PC-3 (cell line): ENCODE measurements at regions not wholly inside any gene's neighbourhood (a gene's known extent, or its start where the extent isn't known, plus 50 kb on each side); places are given as distances from the start of the nearest gene placed in this dataset.
"Not testable (repeated sequence)": the region's sequence is repeated elsewhere in the genome, so short reads cannot be mapped to it uniquely, and the experiment has no call there.

ENCODE experiments used
- ATAC-seq: fragments of 200-7000 bp; cut with Tn5 transposase; 2 replicates; pipeline ENCODE4 v1.9.1; 2020; ENCODE audit warnings: mild to moderate bottlenecking, moderate library complexity
- BruUV-seq: library from RNA; stranded (reverse); fragments of 400-500 nt; replicated peaks from 2 replicates; lab custom pipeline; 2021; lab: Mats Ljungman, UMichigan
- CTCF ChIA-PET: fragments of 300-600 bp; sonication (Branson Sonifier 250); formaldehyde crosslinking; loops from one replicate; lab custom pipeline; 2022; ENCODE audit warnings: antibody characterized with exemption; lab: Charles Lee
- POLR2A ChIA-PET: fragments of 300-600 bp; sonication (Branson Sonifier 250); formaldehyde crosslinking; loops from one replicate; lab custom pipeline; 2022; ENCODE audit warnings: antibody characterized with exemption; ENCODE audit not compliant: unreplicated experiment; lab: Charles Lee
- DNase-seq: peaks from one replicate; pipeline ENCODE4 v3.0.0-alpha.2; 2015
- H2AFZ ChIP-seq: fragments of 300-600 bp; sonication (generic); 2 replicates; pipeline ENCODE4 v1.6.0; 2016; ENCODE audit warnings: antibody characterized with exemption, low read length
- H3F3A ChIP-seq: fragments of 300-600 bp; sonication (generic); one replicate; pipeline ENCODE4 v1.6.0; 2017; ENCODE audit warnings: antibody characterized with exemption, low read length, control low read depth, mild to moderate bottlenecking; ENCODE audit not compliant: unreplicated experiment
- H3K27ac ChIP-seq: fragments of 300-600 bp; sonication (generic); 2 replicates; pipeline ENCODE4 v1.5.1; 2016; ENCODE audit warnings: mild to moderate bottlenecking, low read length
- H3K27me3 ChIP-seq: fragments of 300-600 bp; sonication (generic); 2 replicates; pipeline ENCODE4 v1.6.1; 2016; ENCODE audit warnings: low read length, mixed read lengths
- H3K36me3 ChIP-seq: fragments of 300-600 bp; sonication (generic); 2 replicates; pipeline ENCODE4 v1.6.1; 2016; ENCODE audit warnings: low read depth, mixed run types, low read length, mixed read lengths
- H3K4me1 ChIP-seq: fragments of 300-600 bp; sonication (generic); 2 replicates; pipeline ENCODE4 v1.5.1; 2016; ENCODE audit warnings: low read length; ENCODE audit not compliant: insufficient read depth
- H3K4me2 ChIP-seq: fragments of 300-600 bp; sonication (generic); 2 replicates; pipeline ENCODE4 v1.6.0; 2016; ENCODE audit warnings: low read length
- H3K4me3 ChIP-seq: fragments of 300-600 bp; sonication (generic); 2 replicates; pipeline ENCODE4 v1.5.1; 2016; ENCODE audit warnings: mild to moderate bottlenecking, low read length, mixed read lengths
- H3K79me2 ChIP-seq: fragments of 300-600 bp; sonication (generic); 2 replicates; pipeline ENCODE4 v1.6.1; 2017; ENCODE audit warnings: low read length, mixed read lengths
- H3K9ac ChIP-seq: fragments of 300-600 bp; sonication (generic); 2 replicates; pipeline ENCODE4 v1.6.0; 2016; ENCODE audit warnings: mild to moderate bottlenecking, low read length
- H3K9me2 ChIP-seq: fragments of 300-600 bp; sonication (generic); replicated peaks from 2 replicates; pipeline ENCODE4 v1.6.1; 2016; ENCODE audit warnings: mixed run types, low read length, mixed read lengths
- H3K9me3 ChIP-seq: fragments of 300-600 bp; sonication (generic); 2 replicates; pipeline ENCODE4 v1.6.1; 2016; ENCODE audit warnings: low read length, mixed read lengths
- H4K20me1 ChIP-seq: fragments of 300-600 bp; sonication (generic); 2 replicates; pipeline ENCODE4 v1.6.1; 2016; ENCODE audit warnings: low read length, mixed read lengths
- EZH2 ChIP-seq: fragments of 300-600 bp; sonication (generic); IDR thresholded peaks from one replicate; pipeline ENCODE4 v1.6.1; 2017; ENCODE audit warnings: antibody characterized with exemption, mild to moderate bottlenecking, low read length; ENCODE audit not compliant: unreplicated experiment
- EZH2phosphoT487 ChIP-seq: fragments of 300-600 bp; sonication (generic); IDR thresholded peaks from 2 replicates; pipeline ENCODE4 v1.6.1; 2018; ENCODE audit warnings: mild to moderate bottlenecking, antibody characterized with exemption, low read length, borderline replicate concordance
- intact Hi-C: fragments of 100-400 bp; cut with micrococcal nuclease; formaldehyde crosslinking; loops from 2 replicates; pipeline ENCODE4 v1.9.0; 2023
- TF ChIP-seq, protein P1 (sequence below): fragments of 300-600 bp; sonication (generic); conservative IDR thresholded peaks from 2 replicates; pipeline ENCODE4 v1.5.1; 2017; ENCODE audit warnings: antibody characterized with exemption, low read depth, mild to moderate bottlenecking, low read length

DNA sequence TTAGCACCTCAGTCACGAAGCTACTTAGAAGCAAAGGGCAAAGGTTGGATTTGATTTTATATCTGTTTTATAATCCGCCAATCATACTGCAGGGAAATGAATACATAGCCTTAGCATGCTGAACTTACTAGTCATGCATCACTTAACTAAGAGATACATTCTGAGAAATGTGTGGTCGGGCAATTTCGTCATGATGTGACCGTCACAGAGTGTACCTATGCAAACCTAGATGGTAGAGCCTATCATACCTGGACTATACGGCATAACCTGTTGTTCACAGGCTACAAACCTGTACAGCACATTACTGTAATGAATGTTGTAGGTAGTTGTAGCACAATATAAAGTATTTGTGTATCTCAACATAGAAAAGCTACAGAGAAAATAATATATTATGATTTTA lies 345.2 kb upstream of the RGS17 start:
- Histone ChIP-seq H4K20me1 (no peaks in the 10 kb centered on the region), H3K9ac (no peak overlapping the region), H3K9me2 (no peaks in the 10 kb centered on the region), H3K4me2 (no peak overlapping the region), H3K27me3 (no peaks in the 10 kb centered on the region), H3K36me3 (no peaks in the 10 kb centered on the region), H3K9me3 (no peaks in the 10 kb centered on the region), H3K4me3 (no peak overlapping the region), H2AFZ (no peak overlapping the region), H3F3A (no peaks in the 10 kb centered on the region), H3K27ac (no peak overlapping the region), H3K4me1 (no peaks in the 10 kb centered on the region; the same call in 1 of the 2 replicates), H3K79me2 (no peaks in the 10 kb centered on the region)
- no TSS peak for BruUV-seq
- ATAC-seq (no peak), DNase-seq (no peak)
- TF ChIP-seq EZH2 (no peak), EZH2phosphoT487 (no peak)
- TF ChIP-seq, protein P1, sequence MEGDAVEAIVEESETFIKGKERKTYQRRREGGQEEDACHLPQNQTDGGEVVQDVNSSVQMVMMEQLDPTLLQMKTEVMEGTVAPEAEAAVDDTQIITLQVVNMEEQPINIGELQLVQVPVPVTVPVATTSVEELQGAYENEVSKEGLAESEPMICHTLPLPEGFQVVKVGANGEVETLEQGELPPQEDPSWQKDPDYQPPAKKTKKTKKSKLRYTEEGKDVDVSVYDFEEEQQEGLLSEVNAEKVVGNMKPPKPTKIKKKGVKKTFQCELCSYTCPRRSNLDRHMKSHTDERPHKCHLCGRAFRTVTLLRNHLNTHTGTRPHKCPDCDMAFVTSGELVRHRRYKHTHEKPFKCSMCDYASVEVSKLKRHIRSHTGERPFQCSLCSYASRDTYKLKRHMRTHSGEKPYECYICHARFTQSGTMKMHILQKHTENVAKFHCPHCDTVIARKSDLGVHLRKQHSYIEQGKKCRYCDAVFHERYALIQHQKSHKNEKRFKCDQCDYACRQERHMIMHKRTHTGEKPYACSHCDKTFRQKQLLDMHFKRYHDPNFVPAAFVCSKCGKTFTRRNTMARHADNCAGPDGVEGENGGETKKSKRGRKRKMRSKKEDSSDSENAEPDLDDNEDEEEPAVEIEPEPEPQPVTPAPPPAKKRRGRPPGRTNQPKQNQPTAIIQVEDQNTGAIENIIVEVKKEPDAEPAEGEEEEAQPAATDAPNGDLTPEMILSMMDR: no peak
- ChIA-PET POLR2A (no interaction called here), CTCF (no interaction called here)
- intact Hi-C loops: no loop called here

DNA sequence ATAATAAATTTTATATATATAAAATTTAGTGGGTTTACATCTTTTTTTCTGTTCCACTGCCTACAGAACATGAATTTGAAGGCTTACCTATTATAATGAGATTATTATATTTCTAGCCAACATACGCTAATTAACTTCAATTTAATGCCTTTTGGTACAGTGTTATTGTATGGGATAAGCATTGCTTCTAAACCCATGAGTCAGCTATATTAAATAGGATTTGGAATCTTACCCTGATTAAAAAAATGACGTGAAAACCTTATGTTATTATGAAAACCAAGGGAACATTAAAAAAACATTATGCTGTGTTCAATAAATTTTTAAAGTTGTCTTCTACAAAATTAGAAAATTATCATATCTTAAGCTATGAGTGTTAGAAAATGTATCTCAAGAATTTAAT lies 334.0 kb upstream of the RGS17 start:
- TF ChIP-seq EZH2 (no peak), EZH2phosphoT487 (no peak)
- TF ChIP-seq, protein P1: no peak
- Histone ChIP-seq H3K4me3 (no peak overlapping the region), H3K4me2 (no peak overlapping the region), H3K27ac (no peak overlapping the region), H4K20me1 (no peaks in the 10 kb centered on the region), H3F3A (no peaks in the 10 kb centered on the region), H3K9me3 (no peaks in the 10 kb centered on the region), H3K27me3 (no peaks in the 10 kb centered on the region), H2AFZ (no peak overlapping the region), H3K79me2 (no peaks in the 10 kb centered on the region), H3K36me3 (no peaks in the 10 kb centered on the region), H3K4me1 (no peaks in the 10 kb centered on the region), H3K9me2 (no peaks in the 10 kb centered on the region), H3K9ac (no peak overlapping the region)
- DNase-seq (no peak), ATAC-seq (no peak)
- ChIA-PET CTCF (no interaction called here), POLR2A (no interaction called here)
- no TSS peak for BruUV-seq
- intact Hi-C loops: no loop called here

DNA sequence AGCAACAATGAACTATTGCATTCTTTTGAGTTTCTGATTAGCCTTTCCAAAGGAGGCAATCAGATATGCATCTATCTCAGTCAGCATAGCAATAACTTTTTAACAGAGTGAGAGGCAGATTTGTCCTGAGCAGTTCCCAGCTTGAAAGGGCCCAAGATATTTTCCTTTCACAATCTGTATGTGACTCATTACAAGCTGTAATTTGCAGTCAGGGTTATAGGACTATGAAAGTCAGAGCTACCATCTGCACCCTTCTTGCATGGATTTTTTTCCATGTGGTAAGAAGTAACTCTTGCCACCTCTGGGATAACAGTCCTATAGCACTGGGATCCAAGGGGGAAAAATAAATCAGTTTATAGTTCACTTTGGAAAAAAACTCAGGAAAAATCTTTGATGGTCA lies 318.2 kb upstream of the RGS17 start:
- no peak overlapping the region for H3K4me3 ChIP-seq
- intact Hi-C loops: no loop called here
- H3K79me2 ChIP-seq: no peaks in the 10 kb centered on the region
- H3K27ac ChIP-seq: no peak overlapping the region
- H2AFZ ChIP-seq: no peak overlapping the region
- no peak overlapping the region for H3K4me2 ChIP-seq
- no peaks in the 10 kb centered on the region for H3K9me3 ChIP-seq
- no peaks in the 10 kb centered on the region for H3K9me2 ChIP-seq
- DNase-seq (no peak), ATAC-seq (no peak)
- H3K27me3 ChIP-seq: no peaks in the 10 kb centered on the region
- no peaks in the 10 kb centered on the region for H3K4me1 ChIP-seq
- TF ChIP-seq EZH2 (no peak), EZH2phosphoT487 (no peak)
- TF ChIP-seq, protein P1: no peak
- H3K9ac ChIP-seq: no peak overlapping the region
- ChIA-PET CTCF (no interaction called here), POLR2A (no interaction called here)
- H3F3A ChIP-seq: no peaks in the 10 kb centered on the region
- no peaks in the 10 kb centered on the region for H3K36me3 ChIP-seq
- no TSS peak for BruUV-seq
- H4K20me1 ChIP-seq: no peaks in the 10 kb centered on the region

DNA sequence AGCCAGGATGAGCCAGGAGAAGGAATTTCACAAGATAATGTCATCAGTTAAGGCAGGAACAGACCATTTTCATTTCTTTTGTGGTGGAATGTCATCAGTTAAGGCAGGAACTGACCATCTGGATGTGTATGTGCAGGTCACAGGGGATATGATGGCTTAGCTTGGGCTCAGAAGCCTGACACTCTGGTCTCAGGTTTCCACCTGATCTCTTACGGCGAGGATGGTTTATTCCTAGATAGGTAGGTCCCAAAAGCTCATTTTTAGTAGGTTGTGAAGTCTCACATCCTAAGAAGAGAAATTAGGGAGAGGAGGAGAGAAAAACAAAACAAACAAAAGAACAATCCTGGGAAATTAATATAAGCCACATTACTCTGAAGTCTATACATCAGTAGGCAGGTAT lies 311.7 kb upstream of the RGS17 start:
- H4K20me1 ChIP-seq, H3F3A ChIP-seq, DNase-seq, H3K36me3 ChIP-seq, H3K4me1 ChIP-seq, H3K9ac ChIP-seq, H3K79me2 ChIP-seq, H3K9me3 ChIP-seq, BruUV-seq, H3K27ac ChIP-seq, H2AFZ ChIP-seq, H3K4me3 ChIP-seq, POLR2A ChIA-PET, H3K27me3 ChIP-seq, intact Hi-C loops, ATAC-seq, H3K9me2 ChIP-seq, H3K4me2 ChIP-seq, CTCF ChIA-PET: not testable (repeated sequence)
